Body of pancreas (tissue), 4 donors: ENCODE measurements at regions not wholly inside any gene's neighbourhood (a gene's known extent, or its start where the extent isn't known, plus 50 kb on each side); places are given as distances from the start of the nearest gene placed in this dataset.

Experiments
- CTCF ChIP-seq, 7 experiments: fragments of 450-650 bp in 4 of 7; fragments of 200-600 bp in 3 of 7; sonication (generic) in 3 of 7; IDR thresholded peaks; one replicate each; pipeline ENCODE4 v1.5.1; 2016 to 2019; ENCODE audit warnings: antibody characterized with exemption in 7 of 7
- POLR2A ChIP-seq, 3 donors: fragments of 450-650 bp; IDR thresholded peaks; one replicate each; pipeline ENCODE4 v1.6.1; 2016; ENCODE audit warnings: antibody characterized with exemption in 3 of 3, mild to moderate bottlenecking in 2 of 3

- no peak for TF ChIP-seq CTCF (IDR thresholded peaks at IDR 0.05)
- no peak for TF ChIP-seq POLR2A (IDR thresholded peaks at IDR 0.05)
Observed at GRCh38 chr18:41814651-41815050, 140.4 kb upstream of the PIK3C3 start.
